ENCODE measurements at regions not wholly inside any gene's neighbourhood (a gene's known extent, or its start where the extent isn't known, plus 50 kb on each side); places are given as distances from the start of the nearest gene placed in this dataset.

- TF ChIP-seq EZH2 (IDR thresholded peaks at IDR 0.05; ENCODE audit: borderline replicate concordance, low read length), result no peak
- TF ChIP-seq CTCF (IDR thresholded peaks at IDR 0.05; ENCODE audit: low read length), result peak; percentile 70
These were observed 58.3 kb upstream of the EEA1 start for GRCh38 chr12:92987362-92987761.
